ENCODE measurements at regions not wholly inside any gene's neighbourhood (a gene's known extent, or its start where the extent isn't known, plus 50 kb on each side); places are given as distances from the start of the nearest gene placed in this dataset.

GRCh38 chr3:26964836-26965235 lies 342.3 kb downstream of the LRRC3B start:
- TF ChIP-seq CTCF (conservative IDR thresholded peaks at IDR 0.05; ENCODE audit: low read depth, low read length) (no peak), SMC3 (IDR thresholded peaks at IDR 0.05; ENCODE audit: low read depth, low read length) (no peak), POLR2A (IDR thresholded peaks at IDR 0.05; ENCODE audit: low read depth, low read length) (no peak), RCOR1 (IDR thresholded peaks at IDR 0.05; ENCODE audit: insufficient replicate concordance, low read length) (no peak), USF2 (IDR thresholded peaks at IDR 0.05; ENCODE audit: low read depth, low read length) (no peak), BHLHE40 (IDR thresholded peaks at IDR 0.05; ENCODE audit: low read depth, low read length) (no peak), RAD21 (IDR thresholded peaks at IDR 0.05; ENCODE audit: low read length) (no peak), CEBPB (IDR thresholded peaks at IDR 0.05; ENCODE audit: low read depth, low read length) (no peak), RFX5 (IDR thresholded peaks at IDR 0.05; ENCODE audit: low read depth, low read length) (no peak)

All from IMR-90 (cell line).